ENCODE measurements at regions not wholly inside any gene's neighbourhood (a gene's known extent, or its start where the extent isn't known, plus 50 kb on each side); places are given as distances from the start of the nearest gene placed in this dataset.

- no peak for DNase-seq (ENCODE audit: low read depth)
Measured at GRCh38 chr5:17890501-17890900, 256.2 kb downstream of the TAF11L14 start.

- no peak for DNase-seq (ENCODE audit: low read depth)
Measured at GRCh38 chr5:17891881-17892280, 257.6 kb downstream of the TAF11L14 start.

GRCh38 chr5:17893026-17893635 lies 258.9 kb downstream of the TAF11L14 start:
- no peak for DNase-seq (ENCODE audit: low read depth)

GRCh38 chr5:17895288-17896033 lies 261.2 kb downstream of the TAF11L14 start:
- DNase-seq (ENCODE audit: low read depth) = no peak

- DNase-seq (ENCODE audit: low read depth) = no peak
Measured at GRCh38 chr5:17896605-17897004, 262.3 kb downstream of the TAF11L14 start.

GRCh38 chr5:17897776-17898175 lies 263.5 kb downstream of the TAF11L14 start:
- no peak for DNase-seq (ENCODE audit: low read depth)

- no peak for DNase-seq (ENCODE audit: low read depth)
Measured at GRCh38 chr5:17898766-17899165, 264.5 kb downstream of the TAF11L14 start.

- no peak for DNase-seq (ENCODE audit: low read depth)
Measured at GRCh38 chr5:17907094-17907493, 272.8 kb downstream of the TAF11L14 start.

GRCh38 chr5:17910318-17910717 lies 276.1 kb downstream of the TAF11L14 start:
- DNase-seq (ENCODE audit: low read depth) = no peak

- no peak for DNase-seq (ENCODE audit: low read depth)
Measured at GRCh38 chr5:17912794-17913193, 278.5 kb downstream of the TAF11L14 start.

GRCh38 chr5:17916446-17916845 lies 282.2 kb downstream of the TAF11L14 start:
- no peak for DNase-seq (ENCODE audit: low read depth)

- DNase-seq (ENCODE audit: low read depth) = no peak
Measured at GRCh38 chr5:17917465-17917864, 283.2 kb downstream of the TAF11L14 start.

GRCh38 chr5:17918373-17919104 lies 284.3 kb downstream of the TAF11L14 start:
- no peak for DNase-seq (ENCODE audit: low read depth)

- DNase-seq (ENCODE audit: low read depth) = no peak
Measured at GRCh38 chr5:17925276-17925675, 291.0 kb downstream of the TAF11L14 start.

GRCh38 chr5:17928581-17928981 lies 294.3 kb downstream of the TAF11L14 start:
- no peak for DNase-seq (ENCODE audit: low read depth)

- DNase-seq (ENCODE audit: low read depth) = no peak
Measured at GRCh38 chr5:17929171-17929570, 294.9 kb downstream of the TAF11L14 start.

GRCh38 chr5:17930346-17930745 lies 296.1 kb downstream of the TAF11L14 start:
- DNase-seq (ENCODE audit: low read depth) = no peak

GRCh38 chr5:17944046-17944445 lies 309.8 kb downstream of the TAF11L14 start:
- DNase-seq (ENCODE audit: low read depth) = no peak

GRCh38 chr5:17947029-17947428 lies 312.8 kb downstream of the TAF11L14 start:
- DNase-seq (ENCODE audit: low read depth) = no peak

GRCh38 chr5:17951392-17952169 lies 317.3 kb downstream of the TAF11L14 start:
- no peak for DNase-seq (ENCODE audit: low read depth)

GRCh38 chr5:17952231-17952630 lies 318.0 kb downstream of the TAF11L14 start:
- no peak for DNase-seq (ENCODE audit: low read depth)

- DNase-seq (ENCODE audit: low read depth) = no peak
Measured at GRCh38 chr5:17964067-17964466, 329.8 kb downstream of the TAF11L14 start.

All from myocyte (in vitro differentiated cells).